IMR-90 (cell line): ENCODE measurements at regions not wholly inside any gene's neighbourhood (a gene's known extent, or its start where the extent isn't known, plus 50 kb on each side); places are given as distances from the start of the nearest gene placed in this dataset.

ENCODE experiments used
- CHD1 ChIP-seq: IDR thresholded peaks from 2 replicates; pipeline ENCODE4 v1.6.1; 2012; ENCODE audit warnings: low read depth, low read length, improper control_type of control experiment
- CTCF ChIP-seq: conservative IDR thresholded peaks from 2 replicates; pipeline ENCODE4 v1.5.1; 2012; ENCODE audit warnings: mild to moderate bottlenecking, low read depth, low read length, improper control_type of control experiment
- ELK1 ChIP-seq: fragments of 150-350 bp; IDR thresholded peaks from 2 replicates; pipeline ENCODE4 v1.6.1; 2016; ENCODE audit warnings: low read depth, mild to moderate bottlenecking, low read length, moderate library complexity, borderline replicate concordance
- POLR2A ChIP-seq: IDR thresholded peaks from 2 replicates; pipeline ENCODE4 v1.6.1; 2012; ENCODE audit warnings: mild to moderate bottlenecking, low read depth, low read length
- RFX5 ChIP-seq: IDR thresholded peaks from 2 replicates; pipeline ENCODE4 v1.8.0; 2012; ENCODE audit warnings: low read depth, mild to moderate bottlenecking, low read length, moderate library complexity
- SMC3 ChIP-seq: fragments of 150-350 bp; IDR thresholded peaks from 2 replicates; pipeline ENCODE4 v1.6.1; 2016; ENCODE audit warnings: low read depth, mild to moderate bottlenecking, antibody characterized with exemption, low read length, moderate library complexity
- USF2 ChIP-seq: fragments of 150-350 bp; IDR thresholded peaks from 2 replicates; pipeline ENCODE4 v1.6.1; 2017; ENCODE audit warnings: mild to moderate bottlenecking, antibody characterized with exemption, low read length, low read depth

GRCh38 chr2:144683107-144683753 is 163.3 kb upstream of the ZEB2 start:
- TF ChIP-seq USF2, result no peak
- no peak for TF ChIP-seq CTCF
- TF ChIP-seq CHD1, result no peak
- TF ChIP-seq RFX5, result no peak
- no peak for TF ChIP-seq POLR2A
- TF ChIP-seq ELK1, result no peak
- no peak for TF ChIP-seq SMC3
